Keratinocyte (primary cell): ENCODE measurements at regions not wholly inside any gene's neighbourhood (a gene's known extent, or its start where the extent isn't known, plus 50 kb on each side); places are given as distances from the start of the nearest gene placed in this dataset.

Experiments used
- DNase-seq: peaks from one replicate; pipeline ENCODE4 v3.0.0-alpha.2; 2011; ENCODE audit warnings: low read depth, missing footprints, low spot score
- FAIRE-seq: peaks from 2 replicates; lab custom pipeline; 2011; peaks lifted over from hg19 to GRCh38; lab: Jason Lieb, UNC
- H2AFZ ChIP-seq: 2 replicates; pipeline ENCODE4 v1.6.0; 2012; ENCODE audit warnings: low read length, control low read depth, inconsistent platforms; ENCODE audit not compliant: control insufficient read depth
- H3K27ac ChIP-seq: 2 replicates; pipeline ENCODE4 v1.5.1; 2011; ENCODE audit warnings: low read length; ENCODE audit not compliant: control insufficient read depth, insufficient read depth
- H3K27me3 ChIP-seq: 3 replicates; pipeline ENCODE4 v1.6.0; 2011; ENCODE audit warnings: low read length; ENCODE audit not compliant: control insufficient read depth, insufficient read depth; ENCODE audit errors: extremely low read depth
- H3K36me3 ChIP-seq, 2 experiments: 2 replicates in 1 of 2; 3 replicates in 1 of 2; pipeline ENCODE4 v1.5.1; 2011; ENCODE audit warnings: low read length in 2 of 2, mild to moderate bottlenecking in 1 of 2; ENCODE audit not compliant: control insufficient read depth in 2 of 2, insufficient read depth in 2 of 2; ENCODE audit errors: extremely low read depth in 1 of 2
- H3K4me1 ChIP-seq: 3 replicates; pipeline ENCODE4 v1.5.1; 2011; ENCODE audit warnings: low read length; ENCODE audit not compliant: control insufficient read depth, insufficient read depth; ENCODE audit errors: extremely low read depth
- H3K4me2 ChIP-seq: 3 replicates; pipeline ENCODE4 v1.6.0; 2011; ENCODE audit warnings: low read depth, low read length; ENCODE audit not compliant: control insufficient read depth, insufficient read depth; ENCODE audit errors: extremely low read depth
- H3K4me3 ChIP-seq, 3 experiments: fragments of 200-600 bp in 1 of 3; sonication (generic) in 1 of 3; 2 replicates in 2 of 3; 3 replicates in 1 of 3; pipeline ENCODE4 v1.5.1; 2011 to 2016; ENCODE audit warnings: low read length in 3 of 3, mild to moderate bottlenecking in 3 of 3, control low read depth in 2 of 3, inconsistent platforms in 1 of 3, low read depth in 1 of 3, mixed read lengths in 1 of 3, mixed run types in 1 of 3, moderate library complexity in 1 of 3; ENCODE audit not compliant: control insufficient read depth in 2 of 3, insufficient read depth in 2 of 3; ENCODE audit errors: extremely low read depth in 1 of 3
- H3K79me2 ChIP-seq: 2 replicates; pipeline ENCODE4 v1.6.0; 2012; ENCODE audit warnings: low read length; ENCODE audit not compliant: control insufficient read depth, insufficient read depth
- H3K9ac ChIP-seq: 3 replicates; pipeline ENCODE4 v1.6.0; 2011; ENCODE audit warnings: low read length; ENCODE audit not compliant: control insufficient read depth, insufficient read depth; ENCODE audit errors: extremely low read depth
- H3K9me1 ChIP-seq: 3 replicates; pipeline ENCODE4 v1.6.0; 2011; ENCODE audit warnings: low read length; ENCODE audit not compliant: control insufficient read depth, insufficient read depth; ENCODE audit errors: extremely low read depth
- H3K9me3 ChIP-seq: 2 replicates; pipeline ENCODE4 v1.5.1; 2012; ENCODE audit warnings: low read depth, low read length; ENCODE audit not compliant: control insufficient read depth
- H4K20me1 ChIP-seq: 3 replicates; pipeline ENCODE4 v1.6.0; 2011; ENCODE audit warnings: low read length; ENCODE audit not compliant: control insufficient read depth, insufficient read depth; ENCODE audit errors: extremely low read depth
- CTCF ChIP-seq, 3 experiments: IDR thresholded peaks in 1 of 3; conservative IDR thresholded peaks in 1 of 3; optimal IDR thresholded peaks in 1 of 3; 2 replicates in 2 of 3; 3 replicates in 1 of 3; pipeline versions ENCODE3 to v1.5.1; 2011; ENCODE audit warnings: low read length in 3 of 3, mild to moderate bottlenecking in 3 of 3, moderate library complexity in 2 of 3, control low read depth in 1 of 3, inconsistent platforms in 1 of 3; ENCODE audit not compliant: insufficient read depth in 2 of 3; ENCODE audit errors: extremely low read depth in 1 of 3
- EZH2 ChIP-seq: IDR thresholded peaks from one replicate; pipeline ENCODE4 v1.6.1; 2012; ENCODE audit warnings: inconsistent platforms, mild to moderate bottlenecking, low read length, moderate library complexity
- dilution Hi-C: fragments of 300-500 bp; cut with MboI; formaldehyde crosslinking; loops from one replicate; pipeline ENCODE4 v1.7.0; 2020; ENCODE audit warnings: low sequenced_read_pairs; ENCODE audit not compliant: extremely low pct_ligation_motif_present
- small RNA-seq, 3 experiments: library from RNA; depleted of rRNA; stranded (forward); fragments of <200 nt; gene quantifications; one replicate each; pipeline ENCODE3, GENCODE V24; 2012; ENCODE audit warnings: low read depth in 3 of 3, low replicate concordance in 1 of 3; ENCODE audit not compliant: insufficient read length in 3 of 3

- no peak overlapping the region for H3K27ac ChIP-seq
- H3K9me3 ChIP-seq = no peaks in the 10 kb centered on the region
- H3K9ac ChIP-seq = no peak overlapping the region
- no peak overlapping the region for H3K4me2 ChIP-seq
- H3K36me3 ChIP-seq = no peaks in the 10 kb centered on the region
- no peaks in the 10 kb centered on the region for H3K4me1 ChIP-seq
- H3K4me3 ChIP-seq = no peak overlapping the region
- TF ChIP-seq EZH2 = no peak
- no peak for TF ChIP-seq CTCF (optimal IDR thresholded peaks at IDR 0.05 in 1 of 3, IDR thresholded peaks at IDR 0.05 in 1 of 3, conservative IDR thresholded peaks at IDR 0.05 in 1 of 3; ENCODE audit: extremely low read depth in 1 of 3, insufficient read depth in 2 of 3, low read length in 3 of 3)
- DNase-seq (no peak), FAIRE-seq (no peak)
- no peaks in the 10 kb centered on the region for H3K79me2 ChIP-seq
- dilution Hi-C loops = no loop called here
- no peaks in the 10 kb centered on the region for H4K20me1 ChIP-seq
- no peak overlapping the region for H2AFZ ChIP-seq
- H3K27me3 ChIP-seq = no peaks in the 10 kb centered on the region
- no peaks in the 10 kb centered on the region for H3K9me1 ChIP-seq
Measured at GRCh38 chr6:53398247-53399026, 49.7 kb upstream of the ELOVL5 start.

Small RNA genes in the stretch of these regions (small RNA-seq; reads per million reads assigned to genes)
- 0 reads per million in 3 experiments for gene NANOGP3
